ENCODE measurements at regions not wholly inside any gene's neighbourhood (a gene's known extent, or its start where the extent isn't known, plus 50 kb on each side); places are given as distances from the start of the nearest gene placed in this dataset.

- TF ChIP-seq, protein P1, sequence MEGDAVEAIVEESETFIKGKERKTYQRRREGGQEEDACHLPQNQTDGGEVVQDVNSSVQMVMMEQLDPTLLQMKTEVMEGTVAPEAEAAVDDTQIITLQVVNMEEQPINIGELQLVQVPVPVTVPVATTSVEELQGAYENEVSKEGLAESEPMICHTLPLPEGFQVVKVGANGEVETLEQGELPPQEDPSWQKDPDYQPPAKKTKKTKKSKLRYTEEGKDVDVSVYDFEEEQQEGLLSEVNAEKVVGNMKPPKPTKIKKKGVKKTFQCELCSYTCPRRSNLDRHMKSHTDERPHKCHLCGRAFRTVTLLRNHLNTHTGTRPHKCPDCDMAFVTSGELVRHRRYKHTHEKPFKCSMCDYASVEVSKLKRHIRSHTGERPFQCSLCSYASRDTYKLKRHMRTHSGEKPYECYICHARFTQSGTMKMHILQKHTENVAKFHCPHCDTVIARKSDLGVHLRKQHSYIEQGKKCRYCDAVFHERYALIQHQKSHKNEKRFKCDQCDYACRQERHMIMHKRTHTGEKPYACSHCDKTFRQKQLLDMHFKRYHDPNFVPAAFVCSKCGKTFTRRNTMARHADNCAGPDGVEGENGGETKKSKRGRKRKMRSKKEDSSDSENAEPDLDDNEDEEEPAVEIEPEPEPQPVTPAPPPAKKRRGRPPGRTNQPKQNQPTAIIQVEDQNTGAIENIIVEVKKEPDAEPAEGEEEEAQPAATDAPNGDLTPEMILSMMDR (IDR thresholded peaks at IDR 0.05; ENCODE audit: poor library complexity, severe bottlenecking), result no peak
- TF ChIP-seq POLR2AphosphoS5 (IDR thresholded peaks at IDR 0.05), result no peak
Measured at GRCh38 chr7:10473569-10473968, 500.1 kb upstream of the PHF14 start (continued).

- Histone ChIP-seq H3K4me3 (ENCODE audit: low read length) (no peak overlapping the region), H4K20me1 (ENCODE audit: insufficient read depth) (no peaks in the 10 kb centered on the region)
Measured at GRCh38 chr7:10474048-10474447, 499.6 kb upstream of the PHF14 start.

More at GRCh38 chr7:10474048-10474447, 499.6 kb upstream of the PHF14 start:
- no peaks in the 10 kb centered on the region for H3K9me3 ChIP-seq (ENCODE audit: low read length)
- H3K27ac ChIP-seq (ENCODE audit: low read length), result no peak overlapping the region
- no peaks in the 10 kb centered on the region for H3K27me3 ChIP-seq (ENCODE audit: insufficient read depth, low read depth, low read length)
- no peaks in the 10 kb centered on the region for H3K9me2 ChIP-seq (ENCODE audit: insufficient read depth, low read length)
- no peak overlapping the region for H3K4me2 ChIP-seq (ENCODE audit: low read length)
- H3K36me3 ChIP-seq (ENCODE audit: insufficient read depth, low read length), result no peaks in the 10 kb centered on the region
- no peaks in the 10 kb centered on the region for H3K79me2 ChIP-seq (replicated peaks; ENCODE audit: insufficient read depth, low read length)
- no peak overlapping the region for H3K9ac ChIP-seq (ENCODE audit: low read length)
- no peak overlapping the region for H2AFZ ChIP-seq (ENCODE audit: low read depth, low read length)
- no peaks in the 10 kb centered on the region for H3F3A ChIP-seq (ENCODE audit: insufficient read depth, low read length, poor library complexity, severe bottlenecking)
- TF ChIP-seq POLR2AphosphoS5 (IDR thresholded peaks at IDR 0.05), result no peak
- TF ChIP-seq SMC3 (conservative IDR thresholded peaks at IDR 0.05; ENCODE audit: poor library complexity), result no peak
- TF ChIP-seq EZH2 (IDR thresholded peaks at IDR 0.05; ENCODE audit: borderline replicate concordance, insufficient read depth, low read length, poor library complexity, severe bottlenecking), result no peak
- TF ChIP-seq, protein P1 (IDR thresholded peaks at IDR 0.05; ENCODE audit: poor library complexity, severe bottlenecking), result no peak
- TF ChIP-seq RAD21 (conservative IDR thresholded peaks at IDR 0.05), result no peak
- TF ChIP-seq, protein P2, sequence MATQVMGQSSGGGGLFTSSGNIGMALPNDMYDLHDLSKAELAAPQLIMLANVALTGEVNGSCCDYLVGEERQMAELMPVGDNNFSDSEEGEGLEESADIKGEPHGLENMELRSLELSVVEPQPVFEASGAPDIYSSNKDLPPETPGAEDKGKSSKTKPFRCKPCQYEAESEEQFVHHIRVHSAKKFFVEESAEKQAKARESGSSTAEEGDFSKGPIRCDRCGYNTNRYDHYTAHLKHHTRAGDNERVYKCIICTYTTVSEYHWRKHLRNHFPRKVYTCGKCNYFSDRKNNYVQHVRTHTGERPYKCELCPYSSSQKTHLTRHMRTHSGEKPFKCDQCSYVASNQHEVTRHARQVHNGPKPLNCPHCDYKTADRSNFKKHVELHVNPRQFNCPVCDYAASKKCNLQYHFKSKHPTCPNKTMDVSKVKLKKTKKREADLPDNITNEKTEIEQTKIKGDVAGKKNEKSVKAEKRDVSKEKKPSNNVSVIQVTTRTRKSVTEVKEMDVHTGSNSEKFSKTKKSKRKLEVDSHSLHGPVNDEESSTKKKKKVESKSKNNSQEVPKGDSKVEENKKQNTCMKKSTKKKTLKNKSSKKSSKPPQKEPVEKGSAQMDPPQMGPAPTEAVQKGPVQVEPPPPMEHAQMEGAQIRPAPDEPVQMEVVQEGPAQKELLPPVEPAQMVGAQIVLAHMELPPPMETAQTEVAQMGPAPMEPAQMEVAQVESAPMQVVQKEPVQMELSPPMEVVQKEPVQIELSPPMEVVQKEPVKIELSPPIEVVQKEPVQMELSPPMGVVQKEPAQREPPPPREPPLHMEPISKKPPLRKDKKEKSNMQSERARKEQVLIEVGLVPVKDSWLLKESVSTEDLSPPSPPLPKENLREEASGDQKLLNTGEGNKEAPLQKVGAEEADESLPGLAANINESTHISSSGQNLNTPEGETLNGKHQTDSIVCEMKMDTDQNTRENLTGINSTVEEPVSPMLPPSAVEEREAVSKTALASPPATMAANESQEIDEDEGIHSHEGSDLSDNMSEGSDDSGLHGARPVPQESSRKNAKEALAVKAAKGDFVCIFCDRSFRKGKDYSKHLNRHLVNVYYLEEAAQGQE (IDR thresholded peaks at IDR 0.05; ENCODE audit: borderline replicate concordance), result no peak
- TF ChIP-seq EP300 (conservative IDR thresholded peaks at IDR 0.05; ENCODE audit: poor library complexity, severe bottlenecking), result no peak
- no peak for TF ChIP-seq TAF1 (IDR thresholded peaks at IDR 0.05; ENCODE audit: low read depth)

All from neural cell (in vitro differentiated cells).